H1 (cell line): ENCODE measurements at regions not wholly inside any gene's neighbourhood (a gene's known extent, or its start where the extent isn't known, plus 50 kb on each side); places are given as distances from the start of the nearest gene placed in this dataset.

Experiments
- KDM4A ChIP-seq: IDR thresholded peaks from one replicate; pipeline ENCODE4 v1.7.1; 2012; ENCODE audit warnings: low read depth, mild to moderate bottlenecking, moderate library complexity, low read length, inconsistent platforms; ENCODE audit not compliant: severe bottlenecking
- TF ChIP-seq, protein P1 (sequence below): fragments of 300-600 bp; sonication (generic); IDR thresholded peaks from 2 replicates; pipeline ENCODE4 v1.7.1; 2012; ENCODE audit warnings: low read length, moderate library complexity, mild to moderate bottlenecking, inconsistent platforms; ENCODE audit not compliant: insufficient replicate concordance

DNA sequence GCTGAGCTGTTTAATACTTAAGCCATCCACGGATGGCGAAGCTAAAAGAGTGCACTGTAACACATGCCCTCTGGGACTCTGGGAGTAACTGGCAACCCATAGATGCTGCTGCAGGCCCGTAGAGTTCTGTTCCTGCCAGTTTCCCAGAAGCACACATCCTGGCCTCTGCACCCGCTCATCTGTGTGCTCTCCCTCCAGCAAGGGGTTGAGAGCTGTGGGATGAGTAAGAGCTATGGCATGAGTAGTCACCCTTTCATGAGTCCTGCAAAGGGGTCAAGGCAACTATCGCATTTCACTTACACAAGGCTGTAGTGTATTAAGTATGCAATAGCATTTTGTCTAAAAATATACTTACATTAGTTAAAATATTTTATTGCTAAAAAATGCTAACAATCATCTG is 1341.8 kb upstream of the NXPH2 start (continued):
- TF ChIP-seq, protein P1, sequence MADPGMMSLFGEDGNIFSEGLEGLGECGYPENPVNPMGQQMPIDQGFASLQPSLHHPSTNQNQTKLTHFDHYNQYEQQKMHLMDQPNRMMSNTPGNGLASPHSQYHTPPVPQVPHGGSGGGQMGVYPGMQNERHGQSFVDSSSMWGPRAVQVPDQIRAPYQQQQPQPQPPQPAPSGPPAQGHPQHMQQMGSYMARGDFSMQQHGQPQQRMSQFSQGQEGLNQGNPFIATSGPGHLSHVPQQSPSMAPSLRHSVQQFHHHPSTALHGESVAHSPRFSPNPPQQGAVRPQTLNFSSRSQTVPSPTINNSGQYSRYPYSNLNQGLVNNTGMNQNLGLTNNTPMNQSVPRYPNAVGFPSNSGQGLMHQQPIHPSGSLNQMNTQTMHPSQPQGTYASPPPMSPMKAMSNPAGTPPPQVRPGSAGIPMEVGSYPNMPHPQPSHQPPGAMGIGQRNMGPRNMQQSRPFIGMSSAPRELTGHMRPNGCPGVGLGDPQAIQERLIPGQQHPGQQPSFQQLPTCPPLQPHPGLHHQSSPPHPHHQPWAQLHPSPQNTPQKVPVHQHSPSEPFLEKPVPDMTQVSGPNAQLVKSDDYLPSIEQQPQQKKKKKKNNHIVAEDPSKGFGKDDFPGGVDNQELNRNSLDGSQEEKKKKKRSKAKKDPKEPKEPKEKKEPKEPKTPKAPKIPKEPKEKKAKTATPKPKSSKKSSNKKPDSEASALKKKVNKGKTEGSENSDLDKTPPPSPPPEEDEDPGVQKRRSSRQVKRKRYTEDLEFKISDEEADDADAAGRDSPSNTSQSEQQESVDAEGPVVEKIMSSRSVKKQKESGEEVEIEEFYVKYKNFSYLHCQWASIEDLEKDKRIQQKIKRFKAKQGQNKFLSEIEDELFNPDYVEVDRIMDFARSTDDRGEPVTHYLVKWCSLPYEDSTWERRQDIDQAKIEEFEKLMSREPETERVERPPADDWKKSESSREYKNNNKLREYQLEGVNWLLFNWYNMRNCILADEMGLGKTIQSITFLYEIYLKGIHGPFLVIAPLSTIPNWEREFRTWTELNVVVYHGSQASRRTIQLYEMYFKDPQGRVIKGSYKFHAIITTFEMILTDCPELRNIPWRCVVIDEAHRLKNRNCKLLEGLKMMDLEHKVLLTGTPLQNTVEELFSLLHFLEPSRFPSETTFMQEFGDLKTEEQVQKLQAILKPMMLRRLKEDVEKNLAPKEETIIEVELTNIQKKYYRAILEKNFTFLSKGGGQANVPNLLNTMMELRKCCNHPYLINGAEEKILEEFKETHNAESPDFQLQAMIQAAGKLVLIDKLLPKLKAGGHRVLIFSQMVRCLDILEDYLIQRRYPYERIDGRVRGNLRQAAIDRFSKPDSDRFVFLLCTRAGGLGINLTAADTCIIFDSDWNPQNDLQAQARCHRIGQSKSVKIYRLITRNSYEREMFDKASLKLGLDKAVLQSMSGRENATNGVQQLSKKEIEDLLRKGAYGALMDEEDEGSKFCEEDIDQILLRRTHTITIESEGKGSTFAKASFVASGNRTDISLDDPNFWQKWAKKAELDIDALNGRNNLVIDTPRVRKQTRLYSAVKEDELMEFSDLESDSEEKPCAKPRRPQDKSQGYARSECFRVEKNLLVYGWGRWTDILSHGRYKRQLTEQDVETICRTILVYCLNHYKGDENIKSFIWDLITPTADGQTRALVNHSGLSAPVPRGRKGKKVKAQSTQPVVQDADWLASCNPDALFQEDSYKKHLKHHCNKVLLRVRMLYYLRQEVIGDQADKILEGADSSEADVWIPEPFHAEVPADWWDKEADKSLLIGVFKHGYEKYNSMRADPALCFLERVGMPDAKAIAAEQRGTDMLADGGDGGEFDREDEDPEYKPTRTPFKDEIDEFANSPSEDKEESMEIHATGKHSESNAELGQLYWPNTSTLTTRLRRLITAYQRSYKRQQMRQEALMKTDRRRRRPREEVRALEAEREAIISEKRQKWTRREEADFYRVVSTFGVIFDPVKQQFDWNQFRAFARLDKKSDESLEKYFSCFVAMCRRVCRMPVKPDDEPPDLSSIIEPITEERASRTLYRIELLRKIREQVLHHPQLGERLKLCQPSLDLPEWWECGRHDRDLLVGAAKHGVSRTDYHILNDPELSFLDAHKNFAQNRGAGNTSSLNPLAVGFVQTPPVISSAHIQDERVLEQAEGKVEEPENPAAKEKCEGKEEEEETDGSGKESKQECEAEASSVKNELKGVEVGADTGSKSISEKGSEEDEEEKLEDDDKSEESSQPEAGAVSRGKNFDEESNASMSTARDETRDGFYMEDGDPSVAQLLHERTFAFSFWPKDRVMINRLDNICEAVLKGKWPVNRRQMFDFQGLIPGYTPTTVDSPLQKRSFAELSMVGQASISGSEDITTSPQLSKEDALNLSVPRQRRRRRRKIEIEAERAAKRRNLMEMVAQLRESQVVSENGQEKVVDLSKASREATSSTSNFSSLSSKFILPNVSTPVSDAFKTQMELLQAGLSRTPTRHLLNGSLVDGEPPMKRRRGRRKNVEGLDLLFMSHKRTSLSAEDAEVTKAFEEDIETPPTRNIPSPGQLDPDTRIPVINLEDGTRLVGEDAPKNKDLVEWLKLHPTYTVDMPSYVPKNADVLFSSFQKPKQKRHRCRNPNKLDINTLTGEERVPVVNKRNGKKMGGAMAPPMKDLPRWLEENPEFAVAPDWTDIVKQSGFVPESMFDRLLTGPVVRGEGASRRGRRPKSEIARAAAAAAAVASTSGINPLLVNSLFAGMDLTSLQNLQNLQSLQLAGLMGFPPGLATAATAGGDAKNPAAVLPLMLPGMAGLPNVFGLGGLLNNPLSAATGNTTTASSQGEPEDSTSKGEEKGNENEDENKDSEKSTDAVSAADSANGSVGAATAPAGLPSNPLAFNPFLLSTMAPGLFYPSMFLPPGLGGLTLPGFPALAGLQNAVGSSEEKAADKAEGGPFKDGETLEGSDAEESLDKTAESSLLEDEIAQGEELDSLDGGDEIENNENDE: no peak
- TF ChIP-seq KDM4A: no peak
- TF ChIP-seq, all 59 proteins: peak for 0
